ENCODE measurements at regions not wholly inside any gene's neighbourhood (a gene's known extent, or its start where the extent isn't known, plus 50 kb on each side); places are given as distances from the start of the nearest gene placed in this dataset.

GRCh38 chr14:39681782-39682399 is 249.7 kb upstream of the FBXO33 start:
- Histone ChIP-seq H3K27me3 (ENCODE audit: insufficient read depth, low read depth, severe bottlenecking) (peaks cover 62% of the 10 kb centered on the region), H3K36me3 (no peaks in the 10 kb centered on the region), H3K4me3 (ENCODE audit: low read depth, low read length) (no peak overlapping the region), H3K27ac (no peak overlapping the region), H3K9me3 (ENCODE audit: severe bottlenecking) (no peaks in the 10 kb centered on the region)
- TF ChIP-seq, protein P1, sequence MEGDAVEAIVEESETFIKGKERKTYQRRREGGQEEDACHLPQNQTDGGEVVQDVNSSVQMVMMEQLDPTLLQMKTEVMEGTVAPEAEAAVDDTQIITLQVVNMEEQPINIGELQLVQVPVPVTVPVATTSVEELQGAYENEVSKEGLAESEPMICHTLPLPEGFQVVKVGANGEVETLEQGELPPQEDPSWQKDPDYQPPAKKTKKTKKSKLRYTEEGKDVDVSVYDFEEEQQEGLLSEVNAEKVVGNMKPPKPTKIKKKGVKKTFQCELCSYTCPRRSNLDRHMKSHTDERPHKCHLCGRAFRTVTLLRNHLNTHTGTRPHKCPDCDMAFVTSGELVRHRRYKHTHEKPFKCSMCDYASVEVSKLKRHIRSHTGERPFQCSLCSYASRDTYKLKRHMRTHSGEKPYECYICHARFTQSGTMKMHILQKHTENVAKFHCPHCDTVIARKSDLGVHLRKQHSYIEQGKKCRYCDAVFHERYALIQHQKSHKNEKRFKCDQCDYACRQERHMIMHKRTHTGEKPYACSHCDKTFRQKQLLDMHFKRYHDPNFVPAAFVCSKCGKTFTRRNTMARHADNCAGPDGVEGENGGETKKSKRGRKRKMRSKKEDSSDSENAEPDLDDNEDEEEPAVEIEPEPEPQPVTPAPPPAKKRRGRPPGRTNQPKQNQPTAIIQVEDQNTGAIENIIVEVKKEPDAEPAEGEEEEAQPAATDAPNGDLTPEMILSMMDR (IDR thresholded peaks at IDR 0.05; ENCODE audit: low read depth, low read length), result no peak
- no peak for DNase-seq

DNA sequence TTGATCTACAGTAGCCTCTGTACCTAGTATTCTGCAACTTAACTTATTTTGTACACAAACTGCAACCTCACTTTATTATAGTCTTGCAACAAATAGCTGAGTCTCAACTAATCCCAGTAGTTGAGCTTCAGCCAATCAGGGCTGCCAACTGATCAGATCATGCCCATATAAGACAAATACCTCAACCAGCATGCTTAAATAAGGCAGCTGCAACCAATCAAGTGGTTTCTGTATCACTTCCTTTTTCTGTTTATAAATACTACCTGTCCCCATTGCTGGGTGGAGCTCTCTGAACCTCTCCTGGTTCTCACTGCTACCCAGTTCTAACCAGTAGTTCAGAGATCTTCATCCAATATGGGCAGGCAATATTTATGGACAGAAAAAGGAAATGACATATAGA is 248.5 kb upstream of the FBXO33 start:
- peaks cover 55% of the 10 kb centered on the region for H3K27me3 ChIP-seq (ENCODE audit: insufficient read depth, low read depth, severe bottlenecking)
- TF ChIP-seq, protein P1 (IDR thresholded peaks at IDR 0.05; ENCODE audit: low read depth, low read length), result no peak
- H3K4me3 ChIP-seq (ENCODE audit: low read depth, low read length), result no peak overlapping the region
- no peak for DNase-seq
- no peak overlapping the region for H3K27ac ChIP-seq
- H3K36me3 ChIP-seq, result no peaks in the 10 kb centered on the region
- no peaks in the 10 kb centered on the region for H3K9me3 ChIP-seq (ENCODE audit: severe bottlenecking)

- H3K9me3 ChIP-seq (ENCODE audit: severe bottlenecking), result no peaks in the 10 kb centered on the region
- no peak for DNase-seq
- TF ChIP-seq, protein P1 (IDR thresholded peaks at IDR 0.05; ENCODE audit: low read depth, low read length), result no peak
- H3K4me3 ChIP-seq (ENCODE audit: low read depth, low read length), result no peak overlapping the region
- no peaks in the 10 kb centered on the region for H3K36me3 ChIP-seq
- no peak overlapping the region for H3K27ac ChIP-seq
- H3K27me3 ChIP-seq (ENCODE audit: insufficient read depth, low read depth, severe bottlenecking), result peaks cover 28% of the 10 kb centered on the region
Observed at GRCh38 chr14:39673734-39674133, 241.5 kb upstream of the FBXO33 start.

- H3K4me3 ChIP-seq (ENCODE audit: low read depth, low read length), result no peak overlapping the region
- peaks cover 26% of the 10 kb centered on the region for H3K27me3 ChIP-seq (ENCODE audit: insufficient read depth, low read depth, severe bottlenecking)
- no peaks in the 10 kb centered on the region for H3K36me3 ChIP-seq
- DNase-seq, result no peak
- H3K27ac ChIP-seq, result no peak overlapping the region
- no peaks in the 10 kb centered on the region for H3K9me3 ChIP-seq (ENCODE audit: severe bottlenecking)
- TF ChIP-seq, protein P1 (IDR thresholded peaks at IDR 0.05; ENCODE audit: low read depth, low read length), result no peak
Observed at GRCh38 chr14:39673270-39673711, 241.1 kb upstream of the FBXO33 start.

DNA sequence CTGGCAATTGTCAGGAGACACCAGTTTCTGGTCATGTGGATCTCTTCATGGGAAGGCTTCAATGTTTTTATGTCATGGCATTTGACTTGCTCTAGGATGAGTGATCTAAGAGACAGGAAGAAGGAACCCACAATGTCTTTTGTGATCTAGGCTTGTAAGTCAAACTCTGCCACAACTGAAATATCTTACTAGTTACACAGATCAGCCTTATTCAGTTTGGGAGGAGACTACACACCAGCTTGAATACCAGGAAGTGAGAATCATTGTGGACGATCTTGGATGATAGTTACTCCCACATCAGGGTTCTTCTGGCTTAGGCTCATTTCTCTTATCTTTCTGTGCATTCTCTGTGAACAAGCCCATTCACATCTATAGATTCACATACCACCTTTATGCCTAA is 236.2 kb upstream of the FBXO33 start:
- TF ChIP-seq, protein P1 (IDR thresholded peaks at IDR 0.05; ENCODE audit: low read depth, low read length), result no peak
- H3K9me3 ChIP-seq (ENCODE audit: severe bottlenecking), result no peaks in the 10 kb centered on the region

GRCh38 chr14:39666386-39666785 is 234.2 kb upstream of the FBXO33 start:
- Histone ChIP-seq H3K27ac (no peak overlapping the region), H3K36me3 (no peaks in the 10 kb centered on the region), H3K27me3 (ENCODE audit: insufficient read depth, low read depth, severe bottlenecking) (peaks cover 19% of the 10 kb centered on the region), H3K4me3 (ENCODE audit: low read depth, low read length) (no peak overlapping the region), H3K9me3 (ENCODE audit: severe bottlenecking) (no peaks in the 10 kb centered on the region)
- DNase-seq, result no peak
- TF ChIP-seq, protein P1 (IDR thresholded peaks at IDR 0.05; ENCODE audit: low read depth, low read length), result no peak

More for the DNA sequence above, 236.2 kb upstream of the FBXO33 start:
- no peak for DNase-seq
- Histone ChIP-seq H3K27me3 (ENCODE audit: insufficient read depth, low read depth, severe bottlenecking) (peaks cover 19% of the 10 kb centered on the region), H3K36me3 (no peaks in the 10 kb centered on the region), H3K27ac (no peak overlapping the region), H3K4me3 (ENCODE audit: low read depth, low read length) (no peak overlapping the region)

Measured in WERI-Rb-1 (cell line).